ENCODE measurements at regions not wholly inside any gene's neighbourhood (a gene's known extent, or its start where the extent isn't known, plus 50 kb on each side); places are given as distances from the start of the nearest gene placed in this dataset.
"Not testable (repeated sequence)": the region's sequence is repeated elsewhere in the genome, so short reads cannot be mapped to it uniquely, and the experiment has no call there.

DNA sequence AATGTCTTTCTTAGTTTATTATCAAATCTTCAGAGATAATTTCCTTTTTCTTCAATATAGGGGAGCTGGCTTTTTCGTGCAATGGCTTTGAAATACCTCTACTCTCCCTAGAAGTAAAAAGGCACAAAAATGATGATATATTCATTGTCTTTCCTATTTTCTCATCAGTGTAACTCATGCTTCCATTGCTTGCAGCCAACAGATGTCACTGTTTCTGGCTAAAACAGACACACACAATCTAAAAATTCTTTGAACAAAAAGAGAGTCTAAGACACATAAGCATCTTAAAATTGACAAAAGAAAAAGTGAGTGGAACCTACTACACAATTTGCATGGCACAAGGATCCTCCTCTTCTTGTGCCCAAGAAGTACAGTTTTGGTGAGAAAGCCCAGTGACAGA lies 448.7 kb upstream of the VRK2 start:
- DNase-seq = no peak

DNA sequence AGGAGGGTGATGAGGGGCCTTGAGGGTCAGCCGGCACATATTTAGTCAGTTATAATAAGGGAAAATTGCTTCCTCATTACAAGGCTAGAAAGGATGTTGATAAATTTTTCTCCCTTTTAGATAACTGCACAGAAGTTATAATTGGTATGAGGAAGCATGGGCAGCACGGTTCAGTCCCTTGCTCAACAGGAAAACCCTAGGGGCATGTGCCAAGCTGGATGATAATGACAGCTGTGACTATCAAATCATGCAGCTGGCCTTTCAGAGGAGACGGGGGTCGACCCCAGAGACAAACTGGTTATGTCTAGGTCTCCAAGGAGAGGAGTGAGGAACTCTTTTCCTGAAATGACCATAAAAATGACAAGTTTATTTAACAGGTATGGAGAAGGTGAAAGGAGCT lies 448.1 kb upstream of the VRK2 start:
- no peak for DNase-seq

DNA sequence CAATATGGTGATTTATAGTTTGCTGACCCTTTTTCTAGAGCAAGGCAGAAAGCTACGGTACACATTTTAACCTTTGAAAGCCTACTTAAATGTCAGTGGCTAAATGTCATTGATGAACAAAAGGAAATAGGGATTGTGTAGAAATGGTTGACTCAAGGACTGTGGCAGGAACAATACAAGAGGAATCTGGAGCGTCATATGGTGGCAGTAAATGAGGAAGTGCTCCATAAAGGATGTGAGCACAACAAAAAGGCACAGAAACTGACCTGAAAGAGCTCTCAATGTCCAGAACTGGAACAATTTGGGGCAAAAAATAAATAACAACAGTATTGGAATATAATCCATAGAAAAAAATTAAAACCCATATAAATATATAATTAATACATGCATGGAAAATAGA lies 443.9 kb upstream of the VRK2 start:
- DNase-seq = no peak

DNA sequence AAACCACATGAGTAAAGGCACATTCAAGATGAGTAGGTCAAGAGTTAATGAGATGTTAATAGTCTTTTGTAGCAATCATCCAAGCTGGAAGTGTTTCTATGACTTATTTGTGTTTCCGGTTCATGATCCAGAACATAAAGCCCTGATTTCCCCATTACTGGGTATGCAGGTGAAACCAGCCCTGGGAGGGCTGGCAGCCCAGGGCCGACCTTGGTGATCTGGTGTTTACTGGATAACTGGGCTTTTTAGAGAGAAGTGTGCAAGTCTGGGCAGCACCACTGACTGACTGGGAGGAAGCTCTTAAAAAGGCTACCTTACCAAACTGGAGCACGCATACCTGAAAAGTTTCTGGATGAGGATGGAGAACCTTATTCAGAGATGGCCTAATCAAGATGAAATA lies 431.6 kb upstream of the VRK2 start:
- DNase-seq = no peak

DNA sequence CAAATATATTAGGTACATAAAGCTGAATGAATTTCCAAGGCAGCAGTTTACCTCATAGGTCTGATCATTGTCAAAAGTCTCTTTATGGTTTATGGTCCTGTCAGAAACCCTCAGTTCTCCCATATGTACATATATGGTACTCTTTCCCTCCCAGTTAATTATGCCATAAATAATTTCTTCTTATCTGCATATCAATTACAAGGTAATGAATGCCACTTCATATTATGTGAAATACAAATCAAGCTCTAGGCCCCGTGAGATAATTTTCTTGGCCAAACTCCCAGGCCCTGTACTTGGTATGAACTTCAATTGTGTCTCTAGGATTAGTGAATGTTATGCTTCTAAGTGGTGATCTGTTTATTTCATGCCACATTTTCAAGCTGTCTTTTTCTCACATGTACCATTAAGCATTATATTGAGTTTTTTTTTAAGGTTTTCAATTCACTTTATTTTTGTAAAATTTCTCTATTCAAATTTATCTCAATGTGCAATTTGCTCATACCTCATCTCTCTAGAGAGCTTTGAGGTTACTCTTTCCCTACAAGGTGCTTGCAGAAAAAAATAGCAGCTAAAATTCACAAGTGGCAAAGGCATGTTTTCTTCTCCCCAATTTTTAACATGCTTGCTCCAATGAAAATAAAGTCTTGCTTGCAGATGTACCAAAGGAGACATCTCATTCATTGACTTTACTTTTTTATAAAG lies 430.6 kb upstream of the VRK2 start:
- DNase-seq = no peak

DNA sequence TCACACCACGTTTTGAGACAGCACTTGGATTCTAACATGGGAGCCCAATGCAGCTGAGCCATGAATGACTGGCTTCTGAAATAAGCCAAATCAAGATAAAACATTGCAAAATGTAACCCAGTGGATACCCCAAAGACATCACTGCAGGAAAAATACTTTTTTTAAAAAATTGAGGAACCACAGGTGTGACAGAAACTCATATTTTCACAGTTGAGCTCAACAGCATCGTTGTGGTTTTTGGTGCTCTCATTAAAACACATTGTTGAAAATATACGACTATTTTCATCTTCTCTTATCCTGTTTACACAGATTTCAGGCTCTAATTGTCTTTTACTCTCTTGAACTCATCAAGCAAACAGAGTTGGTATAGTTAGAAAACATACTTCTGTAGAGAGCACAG lies 429.3 kb upstream of the VRK2 start:
- DNase-seq = no peak

DNA sequence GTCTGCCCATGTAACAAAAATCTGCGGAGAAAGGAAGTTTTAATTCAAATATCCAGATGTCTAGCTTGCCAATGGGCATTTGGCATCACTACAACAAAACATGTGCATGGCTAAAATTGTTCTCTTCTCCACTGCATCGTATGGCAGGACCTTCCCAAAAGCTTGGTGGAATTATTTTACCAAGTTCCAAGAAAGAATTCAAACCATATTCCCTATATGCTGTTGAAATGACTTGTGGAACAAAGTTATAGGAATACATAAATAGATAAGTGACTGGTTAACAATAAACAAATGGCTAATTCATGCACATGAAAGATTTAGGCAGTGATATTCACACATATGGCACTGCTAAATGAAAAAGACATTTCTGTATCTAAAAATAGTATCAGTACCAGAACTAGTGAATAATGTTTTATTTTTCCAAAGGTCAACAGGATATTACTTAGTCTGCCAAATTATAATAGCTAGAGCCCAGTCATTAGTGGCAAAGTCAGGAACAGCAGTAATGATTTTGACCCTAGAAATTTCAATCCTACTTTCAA lies 425.4 kb upstream of the VRK2 start:
- DNase-seq = no peak

DNA sequence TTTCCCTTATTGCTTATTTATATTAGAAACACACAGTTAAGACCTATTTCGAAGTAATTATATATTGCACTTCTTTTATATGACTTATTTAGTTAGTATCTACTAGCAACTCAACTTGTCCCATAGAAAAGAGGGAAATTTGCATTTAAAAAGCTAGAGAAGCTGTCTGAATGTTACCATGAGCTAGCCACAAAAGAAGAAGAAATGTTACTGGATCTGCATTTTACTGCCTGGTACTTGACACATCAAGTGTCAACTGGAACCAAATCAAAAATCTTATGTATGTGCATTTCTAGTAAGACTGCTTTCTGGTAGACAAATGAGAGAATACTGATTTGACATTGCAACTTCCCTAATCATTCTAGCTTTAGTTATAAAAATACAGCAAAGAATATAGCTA lies 424.6 kb upstream of the VRK2 start:
- no peak for DNase-seq

DNA sequence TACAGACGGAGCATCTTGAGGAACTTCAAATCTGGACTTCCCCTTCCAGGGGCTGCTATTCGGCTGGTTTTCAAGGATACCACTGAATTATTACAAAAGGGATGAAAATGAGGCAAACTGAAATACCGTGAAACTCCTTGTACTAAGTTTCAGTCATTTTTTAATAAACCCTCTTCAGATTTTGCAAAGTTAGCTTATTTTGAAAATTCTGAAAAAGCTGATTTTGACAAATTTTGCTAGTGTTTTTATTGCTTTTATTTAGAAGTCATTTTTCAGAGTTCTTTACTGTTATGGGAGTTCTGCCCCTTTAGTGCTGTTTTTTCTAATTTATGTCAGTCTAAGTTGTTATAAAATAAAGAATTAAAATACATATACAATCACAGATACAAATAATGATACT lies 390.4 kb upstream of the VRK2 start:
- DNase-seq = no peak

DNA sequence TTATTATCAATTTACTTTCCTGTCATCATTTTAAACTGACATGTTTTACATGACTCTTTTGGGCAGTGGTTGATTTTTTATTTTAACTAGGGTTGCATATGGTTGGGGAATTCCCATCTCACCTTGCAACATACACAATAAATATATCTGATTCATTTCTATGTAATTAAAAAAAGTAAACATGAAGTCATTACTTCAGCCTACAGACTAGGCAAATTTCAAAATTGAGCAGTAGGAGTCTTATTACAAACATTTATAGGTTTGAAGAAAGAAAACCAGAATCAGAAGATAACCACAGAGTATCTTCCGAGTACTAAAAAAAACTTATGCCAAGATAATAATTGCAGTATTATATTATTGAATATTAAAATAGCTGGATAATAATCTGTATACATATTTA lies 377.0 kb upstream of the VRK2 start:
- DNase-seq = no peak

DNA sequence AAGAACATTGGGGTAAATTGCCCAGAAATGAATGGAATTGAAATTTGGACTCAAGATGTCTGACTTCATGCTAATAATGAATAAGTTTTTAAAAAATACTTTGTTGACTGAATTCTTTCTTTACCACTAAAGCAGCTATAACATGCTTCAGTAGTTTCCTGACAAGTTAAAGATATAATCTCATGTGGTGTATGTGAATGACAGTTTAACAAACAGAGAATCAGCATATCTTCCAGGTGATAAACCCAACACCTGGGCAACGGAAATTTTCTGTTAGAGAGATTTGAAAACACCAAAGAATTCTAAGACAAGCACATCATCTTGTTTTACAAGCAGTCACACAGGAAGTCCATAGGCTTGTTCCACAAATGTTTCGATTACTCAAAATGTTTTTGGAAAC lies 372.6 kb upstream of the VRK2 start:
- no peak for DNase-seq

DNA sequence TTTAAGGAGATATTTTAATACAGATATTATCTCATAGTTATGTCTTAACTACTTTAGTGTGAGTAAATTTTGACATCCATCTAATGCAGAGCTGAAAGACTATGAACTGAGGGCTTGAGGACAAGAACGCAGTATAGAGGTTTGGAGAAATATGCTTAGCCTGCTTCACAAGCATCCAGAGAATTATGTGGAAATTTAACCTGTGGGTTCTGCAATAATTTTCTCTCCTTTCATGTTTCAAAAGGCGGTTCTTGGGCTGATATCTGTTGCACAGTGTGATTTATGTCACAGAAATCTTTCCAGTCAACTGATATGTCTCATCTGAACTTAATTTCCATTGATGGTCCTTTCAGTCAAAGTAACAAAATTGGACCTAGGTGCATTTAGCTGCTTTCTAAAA lies 371.9 kb upstream of the VRK2 start:
- DNase-seq = no peak

DNA sequence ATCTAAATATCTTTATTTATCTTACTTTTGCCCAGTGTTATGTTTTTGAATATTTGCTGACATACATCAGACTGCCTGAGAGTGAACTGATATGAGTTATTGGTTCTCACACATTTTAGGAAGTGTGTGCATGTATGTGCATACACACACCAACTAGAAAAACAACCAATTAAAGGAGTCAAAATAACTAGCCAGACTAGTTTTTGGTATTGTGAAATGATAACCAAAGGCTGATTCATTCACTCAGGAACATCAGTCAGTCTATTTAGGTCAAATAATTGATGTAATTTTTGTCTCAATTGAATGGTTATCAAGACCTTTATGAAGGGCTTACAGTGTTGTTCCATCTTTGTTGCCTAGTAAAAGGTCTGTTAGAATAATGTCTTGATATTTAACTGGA lies 369.3 kb upstream of the VRK2 start:
- no peak for DNase-seq

DNA sequence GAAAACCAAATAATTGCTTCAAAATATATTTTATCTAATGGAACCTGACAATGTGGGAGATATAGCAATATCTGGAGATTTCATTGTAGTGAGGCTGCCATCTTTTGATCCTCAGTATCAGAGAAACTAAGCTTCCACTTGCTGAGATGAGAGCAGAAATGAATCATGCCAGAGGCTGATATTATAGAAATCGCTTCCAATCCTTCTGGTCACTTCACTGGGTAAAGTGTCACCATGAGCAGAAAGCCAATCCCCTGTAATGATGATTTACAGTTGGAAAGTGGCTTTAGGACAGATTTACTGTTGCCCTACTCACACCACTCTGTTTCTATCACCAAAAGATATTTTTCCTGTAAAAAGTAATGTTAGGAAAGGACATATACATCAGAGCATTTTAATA lies 365.0 kb upstream of the VRK2 start:
- no peak for DNase-seq

DNA sequence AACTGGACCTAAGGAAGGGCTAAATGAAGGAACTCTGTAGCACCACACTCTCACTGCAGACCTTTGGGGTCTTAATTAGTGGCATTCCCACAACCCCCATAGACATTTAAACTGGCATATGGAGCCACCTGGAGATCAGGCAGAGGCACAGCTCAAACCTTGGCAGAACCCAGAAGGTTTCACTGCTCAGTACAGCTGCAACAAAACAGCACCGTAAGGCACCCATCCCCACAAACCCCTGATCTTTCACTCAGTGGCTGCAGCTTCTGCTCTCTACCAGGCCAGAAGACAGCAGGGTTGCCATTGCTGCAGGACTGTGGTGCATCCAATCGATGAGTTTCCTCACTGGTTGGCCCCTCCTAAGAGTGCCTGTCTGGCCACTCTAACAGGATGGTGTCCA lies 361.6 kb upstream of the VRK2 start:
- no peak for DNase-seq

DNA sequence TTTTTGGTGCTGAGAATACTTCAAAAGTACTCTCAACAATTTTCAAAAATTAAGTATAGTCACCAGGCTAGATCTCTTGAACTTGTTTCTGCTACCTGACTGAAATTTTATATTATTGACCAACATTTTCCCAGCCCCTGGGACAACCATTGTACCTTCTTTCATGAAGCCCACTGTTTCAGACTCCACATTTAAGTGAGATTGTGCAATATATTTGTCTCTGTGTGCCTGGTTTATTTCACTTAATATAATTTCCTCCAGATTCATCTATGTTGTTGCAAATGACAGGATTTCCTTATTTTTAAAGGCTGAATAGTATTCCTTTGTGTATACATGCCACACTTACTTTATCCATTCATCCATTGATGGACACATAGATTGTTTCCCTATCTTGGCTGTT lies 354.2 kb upstream of the VRK2 start:
- no peak for DNase-seq

DNA sequence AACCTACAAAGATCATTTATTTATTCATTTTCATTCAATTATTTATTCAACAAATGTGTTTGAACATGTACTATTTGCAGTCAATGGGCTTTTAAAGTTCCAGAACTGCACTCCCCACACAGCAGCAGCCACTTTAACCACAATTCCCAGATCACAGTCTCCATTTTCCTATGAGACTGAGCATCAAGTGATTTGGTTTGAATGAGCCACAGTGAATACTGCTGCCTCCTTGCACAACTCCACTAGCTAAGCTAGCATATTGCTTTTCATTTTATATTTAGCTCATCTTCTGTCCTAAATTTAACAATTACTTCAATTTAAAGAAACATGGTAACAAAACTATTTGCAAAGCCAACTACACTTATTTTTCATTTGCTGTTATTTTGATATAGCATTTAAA lies 353.4 kb upstream of the VRK2 start:
- no peak for DNase-seq

DNA sequence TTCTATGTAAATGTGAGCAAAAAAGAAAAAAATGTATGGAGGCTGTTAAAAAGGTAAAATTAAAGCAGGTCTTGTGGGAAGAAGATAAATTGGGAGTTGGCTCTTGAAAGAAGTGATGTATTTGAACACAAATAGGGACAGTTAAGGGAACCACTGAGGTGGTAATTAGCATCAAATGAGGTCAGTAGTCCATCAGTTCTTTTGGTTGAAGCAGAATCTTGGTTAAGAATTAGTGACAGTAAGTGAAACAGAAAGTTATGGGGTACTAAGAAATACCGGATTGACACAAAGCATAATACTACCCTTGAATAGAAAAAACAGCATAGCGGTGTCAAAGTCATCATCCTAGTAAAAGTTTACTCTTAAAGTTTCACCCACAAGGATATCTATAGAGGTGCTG lies 352.6 kb upstream of the VRK2 start:
- no peak for DNase-seq

DNA sequence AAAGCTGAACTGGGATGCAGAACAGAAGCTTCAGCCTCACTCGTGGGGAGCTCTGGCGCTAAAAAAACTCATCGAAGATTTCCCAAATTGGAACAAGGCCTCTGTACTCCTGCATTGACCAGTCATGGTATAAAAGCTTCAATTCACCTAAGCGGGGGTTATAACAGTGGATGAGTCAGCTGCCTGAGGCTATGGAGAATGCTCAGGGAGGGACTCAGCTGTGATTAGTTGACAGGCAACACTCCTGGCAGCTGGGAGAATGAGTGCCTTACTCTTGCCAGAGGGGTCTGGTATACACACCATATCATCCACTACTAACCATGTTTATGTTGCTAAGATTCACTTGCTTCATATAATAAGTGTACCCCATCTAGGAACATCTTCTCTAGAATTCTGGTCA lies 350.6 kb upstream of the VRK2 start:
- no peak for DNase-seq

DNA sequence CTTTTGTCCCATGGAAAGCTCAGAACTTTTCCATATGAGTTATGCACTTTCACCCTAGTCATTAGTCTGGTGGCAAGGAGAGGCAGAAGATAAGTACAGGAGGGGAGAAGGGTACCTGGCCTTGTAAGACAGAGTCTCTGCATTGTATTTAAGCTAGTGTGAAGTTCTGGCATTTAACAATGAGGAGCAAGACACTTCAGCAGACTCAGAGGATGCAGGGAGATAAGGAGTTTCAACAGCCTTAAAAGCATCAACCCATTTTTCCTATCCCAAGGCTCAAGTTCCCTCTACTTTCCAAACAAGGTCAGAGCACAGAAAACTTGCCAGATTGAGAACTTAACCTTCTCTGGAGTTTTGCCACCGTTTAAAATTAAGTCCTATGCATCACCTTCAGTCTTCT lies 348.2 kb upstream of the VRK2 start:
- DNase-seq = no peak

DNA sequence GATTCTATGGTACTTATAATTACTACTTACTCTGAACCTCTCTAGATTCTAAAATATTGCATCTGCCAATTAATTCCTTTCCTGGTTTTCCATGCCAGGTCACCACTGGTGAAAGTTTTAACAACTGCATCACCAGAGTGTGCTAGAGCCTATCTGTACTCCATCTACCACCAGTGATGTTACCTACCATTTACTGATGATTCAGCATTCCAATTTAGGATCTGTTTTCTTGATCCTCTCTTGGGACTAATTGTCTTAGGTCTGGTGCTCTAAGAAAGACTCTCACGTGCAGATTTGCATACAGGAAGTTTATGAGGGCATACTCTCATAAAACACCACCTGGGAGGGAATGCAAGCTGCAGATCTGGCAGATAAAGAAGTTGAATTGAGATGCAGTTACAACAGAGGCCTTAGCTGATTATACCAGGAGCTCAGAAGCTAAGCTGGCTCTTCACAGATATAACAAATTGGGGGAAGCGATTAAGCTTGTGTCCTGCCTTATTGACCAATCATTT lies 347.6 kb upstream of the VRK2 start:
- no peak for DNase-seq

DNA sequence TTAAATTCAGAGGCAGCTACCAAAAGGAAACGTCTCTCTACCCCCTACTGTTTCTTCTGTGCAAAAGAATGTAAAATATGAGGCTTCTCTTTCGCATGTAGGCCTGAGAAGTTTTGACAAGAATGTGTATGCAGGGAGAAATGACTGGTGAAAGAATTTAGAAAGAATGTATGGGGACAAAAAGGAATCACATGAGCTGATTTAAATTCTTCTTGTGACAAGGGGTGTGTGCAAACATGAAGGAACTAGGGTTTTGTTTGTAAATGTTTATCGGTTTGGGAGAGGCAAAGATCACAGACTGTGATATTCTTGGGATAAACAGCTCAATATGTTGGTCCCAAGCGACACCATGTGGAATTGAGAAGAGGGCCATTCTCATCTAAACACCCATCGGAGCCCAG lies 345.2 kb upstream of the VRK2 start:
- no peak for DNase-seq

DNA sequence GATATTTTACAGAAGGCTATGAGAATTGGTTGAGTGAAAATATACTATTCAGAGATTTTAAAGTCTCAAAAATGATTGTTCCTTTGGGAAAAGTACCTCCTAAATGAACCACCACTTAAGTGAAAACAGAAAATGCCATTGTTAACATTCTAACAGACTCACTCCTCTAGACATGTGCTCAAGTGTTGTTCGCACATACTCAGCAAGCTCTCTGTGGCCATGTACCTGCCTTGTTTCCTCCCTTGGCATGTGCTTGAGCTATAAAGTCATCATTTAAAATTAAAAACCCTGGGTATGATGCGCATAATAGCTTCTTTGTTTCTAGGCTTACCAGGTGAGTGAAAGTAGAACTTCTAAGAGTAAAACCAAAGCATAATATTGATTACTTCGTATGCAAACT lies 343.2 kb upstream of the VRK2 start:
- no peak for DNase-seq

DNA sequence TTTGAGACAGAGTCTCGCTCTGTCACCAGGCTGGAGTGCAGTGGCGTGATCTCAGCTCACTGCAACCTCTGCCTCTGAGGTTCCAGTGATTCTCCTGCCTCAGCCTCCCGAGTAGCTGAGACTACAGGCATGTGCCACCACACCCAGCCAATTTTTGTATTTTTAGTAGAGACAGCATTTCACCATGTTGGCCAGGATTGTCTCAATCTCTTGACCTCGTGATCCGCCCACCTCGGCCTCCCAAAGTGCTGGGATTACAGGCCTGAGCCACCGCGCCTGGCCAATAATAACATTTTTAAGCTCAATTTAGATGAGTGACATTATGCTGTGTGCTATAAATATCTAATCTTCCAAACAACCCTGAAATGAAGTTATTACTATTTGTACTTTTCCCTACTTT lies 338.8 kb upstream of the VRK2 start:
- DNase-seq = not testable (repeated sequence)

All from muscle of arm (tissue), 1 donor.